ENCODE measurements at regions not wholly inside any gene's neighbourhood (a gene's known extent, or its start where the extent isn't known, plus 50 kb on each side); places are given as distances from the start of the nearest gene placed in this dataset.

DNA sequence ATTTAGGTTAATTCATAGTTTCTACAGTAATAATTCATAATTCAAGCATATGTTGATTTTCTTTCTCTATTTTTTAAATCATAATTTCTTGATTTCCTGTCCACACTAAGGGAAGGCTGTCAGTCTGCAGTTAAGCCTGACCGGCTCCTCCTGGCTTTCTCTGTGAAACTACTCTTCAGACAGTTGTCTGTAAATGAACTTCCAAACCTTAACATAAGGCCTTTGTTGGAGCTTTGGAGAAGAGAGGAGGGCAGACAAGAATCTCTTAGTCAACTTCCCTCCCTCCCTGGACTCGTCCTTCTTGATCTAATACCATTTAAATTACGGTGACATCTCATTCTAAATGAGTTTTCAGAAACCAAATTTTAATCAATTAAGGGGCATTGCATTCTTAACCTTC, 404.1 kb upstream of the ST6GAL2 start:
- Histone ChIP-seq H3K36me3 (ENCODE audit: control insufficient read depth, insufficient read depth, low read length) (no peaks in the 10 kb centered on the region), H3K4me3 (replicated peaks; ENCODE audit: low read depth, low read length) (no peak overlapping the region), H3K27me3 (replicated peaks; ENCODE audit: control insufficient read depth, insufficient read depth, low read length) (no peaks in the 10 kb centered on the region)
- TF ChIP-seq, protein P1, sequence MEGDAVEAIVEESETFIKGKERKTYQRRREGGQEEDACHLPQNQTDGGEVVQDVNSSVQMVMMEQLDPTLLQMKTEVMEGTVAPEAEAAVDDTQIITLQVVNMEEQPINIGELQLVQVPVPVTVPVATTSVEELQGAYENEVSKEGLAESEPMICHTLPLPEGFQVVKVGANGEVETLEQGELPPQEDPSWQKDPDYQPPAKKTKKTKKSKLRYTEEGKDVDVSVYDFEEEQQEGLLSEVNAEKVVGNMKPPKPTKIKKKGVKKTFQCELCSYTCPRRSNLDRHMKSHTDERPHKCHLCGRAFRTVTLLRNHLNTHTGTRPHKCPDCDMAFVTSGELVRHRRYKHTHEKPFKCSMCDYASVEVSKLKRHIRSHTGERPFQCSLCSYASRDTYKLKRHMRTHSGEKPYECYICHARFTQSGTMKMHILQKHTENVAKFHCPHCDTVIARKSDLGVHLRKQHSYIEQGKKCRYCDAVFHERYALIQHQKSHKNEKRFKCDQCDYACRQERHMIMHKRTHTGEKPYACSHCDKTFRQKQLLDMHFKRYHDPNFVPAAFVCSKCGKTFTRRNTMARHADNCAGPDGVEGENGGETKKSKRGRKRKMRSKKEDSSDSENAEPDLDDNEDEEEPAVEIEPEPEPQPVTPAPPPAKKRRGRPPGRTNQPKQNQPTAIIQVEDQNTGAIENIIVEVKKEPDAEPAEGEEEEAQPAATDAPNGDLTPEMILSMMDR (IDR thresholded peaks at IDR 0.05; ENCODE audit: insufficient read depth, low read length, poor library complexity, severe bottlenecking): no peak
- DNase-seq (ENCODE audit: extremely low read depth, insufficient read length): no peak

DNA sequence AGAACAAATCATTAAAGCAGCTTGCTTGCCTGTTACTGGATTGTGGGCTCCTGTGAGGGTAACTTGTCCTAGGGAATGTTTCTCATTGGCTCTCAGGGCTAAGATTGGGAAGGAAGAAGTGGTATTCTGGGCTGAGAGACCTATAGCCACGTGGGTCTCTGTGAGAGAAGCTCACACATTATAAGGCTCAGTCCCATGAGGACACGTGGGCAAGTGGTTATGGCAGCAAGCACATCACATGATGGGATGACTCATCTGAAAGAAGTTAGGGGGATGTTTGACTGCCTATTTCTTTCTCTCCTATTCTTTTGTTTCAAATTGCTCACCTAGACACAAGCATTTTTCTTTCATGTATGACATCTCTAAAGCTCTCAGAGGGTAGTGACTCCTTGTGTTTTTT, 418.0 kb upstream of the ST6GAL2 start:
- TF ChIP-seq, protein P1 (IDR thresholded peaks at IDR 0.05; ENCODE audit: insufficient read depth, low read length, poor library complexity, severe bottlenecking): no peak

GRCh38 chr2:107305966-107306365, 420.0 kb upstream of the ST6GAL2 start:
- DNase-seq (ENCODE audit: extremely low read depth, insufficient read length): no peak
- TF ChIP-seq, protein P1 (IDR thresholded peaks at IDR 0.05; ENCODE audit: insufficient read depth, low read length, poor library complexity, severe bottlenecking): no peak
- H3K27me3 ChIP-seq (replicated peaks; ENCODE audit: control insufficient read depth, insufficient read depth, low read length): no peaks in the 10 kb centered on the region
- no peak overlapping the region for H3K4me3 ChIP-seq (replicated peaks; ENCODE audit: low read depth, low read length)
- no peaks in the 10 kb centered on the region for H3K36me3 ChIP-seq (ENCODE audit: control insufficient read depth, insufficient read depth, low read length)

More for the DNA sequence above, 418.0 kb upstream of the ST6GAL2 start:
- Histone ChIP-seq H3K4me3 (replicated peaks; ENCODE audit: low read depth, low read length) (no peak overlapping the region), H3K27me3 (replicated peaks; ENCODE audit: control insufficient read depth, insufficient read depth, low read length) (no peaks in the 10 kb centered on the region), H3K36me3 (ENCODE audit: control insufficient read depth, insufficient read depth, low read length) (no peaks in the 10 kb centered on the region)
- DNase-seq (ENCODE audit: extremely low read depth, insufficient read length): no peak

DNA sequence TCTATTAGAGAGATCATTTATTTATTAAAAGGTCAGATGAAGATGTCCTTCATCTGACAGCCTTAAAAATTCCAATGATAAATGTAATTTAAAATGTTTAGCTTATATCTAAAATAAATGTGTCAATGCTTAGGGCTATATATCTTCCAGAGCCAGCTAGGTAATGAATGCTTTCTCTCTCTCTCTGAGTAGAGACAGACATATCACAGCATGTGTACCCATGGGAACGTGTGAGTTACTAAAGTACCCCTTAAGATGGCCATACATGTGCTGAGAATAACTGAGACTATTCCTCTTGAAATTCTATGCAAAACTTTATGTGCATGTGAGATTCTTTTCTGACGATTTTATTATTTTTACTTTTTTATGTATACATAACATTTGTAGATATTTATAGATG, 420.9 kb upstream of the ST6GAL2 start:
- Histone ChIP-seq H3K4me3 (replicated peaks; ENCODE audit: low read depth, low read length) (no peak overlapping the region), H3K27me3 (replicated peaks; ENCODE audit: control insufficient read depth, insufficient read depth, low read length) (no peaks in the 10 kb centered on the region), H3K36me3 (ENCODE audit: control insufficient read depth, insufficient read depth, low read length) (no peaks in the 10 kb centered on the region)
- TF ChIP-seq, protein P1 (IDR thresholded peaks at IDR 0.05; ENCODE audit: insufficient read depth, low read length, poor library complexity, severe bottlenecking): no peak
- no peak for DNase-seq (ENCODE audit: extremely low read depth, insufficient read length)

GRCh38 chr2:107308835-107309234, 422.9 kb upstream of the ST6GAL2 start:
- H3K4me3 ChIP-seq (replicated peaks; ENCODE audit: low read depth, low read length): no peak overlapping the region
- no peaks in the 10 kb centered on the region for H3K27me3 ChIP-seq (replicated peaks; ENCODE audit: control insufficient read depth, insufficient read depth, low read length)
- no peaks in the 10 kb centered on the region for H3K36me3 ChIP-seq (ENCODE audit: control insufficient read depth, insufficient read depth, low read length)
- DNase-seq (ENCODE audit: extremely low read depth, insufficient read length): no peak
- TF ChIP-seq, protein P1 (IDR thresholded peaks at IDR 0.05; ENCODE audit: insufficient read depth, low read length, poor library complexity, severe bottlenecking): no peak

DNA sequence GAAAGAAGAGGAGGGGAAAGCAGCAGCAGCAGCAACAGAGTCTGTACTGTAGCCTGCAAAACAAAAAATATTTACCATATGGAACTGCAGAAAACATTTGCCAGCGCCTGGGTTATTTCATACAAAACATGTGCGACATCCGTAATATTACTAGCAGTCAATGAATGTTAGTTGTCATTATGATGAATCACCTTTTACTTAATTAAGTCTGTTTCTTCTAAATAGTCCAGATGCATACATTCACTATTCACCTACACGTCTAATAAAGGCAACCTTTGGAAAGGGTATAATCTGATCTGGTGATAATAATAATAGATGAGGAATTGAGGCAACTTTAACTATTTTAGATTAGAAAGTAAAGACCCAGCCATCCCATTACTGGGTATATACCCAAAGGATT, 426.3 kb upstream of the ST6GAL2 start:
- H3K27me3 ChIP-seq (replicated peaks; ENCODE audit: control insufficient read depth, insufficient read depth, low read length): no peaks in the 10 kb centered on the region
- no peak overlapping the region for H3K4me3 ChIP-seq (replicated peaks; ENCODE audit: low read depth, low read length)
- no peaks in the 10 kb centered on the region for H3K36me3 ChIP-seq (ENCODE audit: control insufficient read depth, insufficient read depth, low read length)
- no peak for DNase-seq (ENCODE audit: extremely low read depth, insufficient read length)
- TF ChIP-seq, protein P1 (IDR thresholded peaks at IDR 0.05; ENCODE audit: insufficient read depth, low read length, poor library complexity, severe bottlenecking): no peak

Data from GM06990 (cell line).